ENCODE measurements at regions not wholly inside any gene's neighbourhood (a gene's known extent, or its start where the extent isn't known, plus 50 kb on each side); places are given as distances from the start of the nearest gene placed in this dataset.

DNA sequence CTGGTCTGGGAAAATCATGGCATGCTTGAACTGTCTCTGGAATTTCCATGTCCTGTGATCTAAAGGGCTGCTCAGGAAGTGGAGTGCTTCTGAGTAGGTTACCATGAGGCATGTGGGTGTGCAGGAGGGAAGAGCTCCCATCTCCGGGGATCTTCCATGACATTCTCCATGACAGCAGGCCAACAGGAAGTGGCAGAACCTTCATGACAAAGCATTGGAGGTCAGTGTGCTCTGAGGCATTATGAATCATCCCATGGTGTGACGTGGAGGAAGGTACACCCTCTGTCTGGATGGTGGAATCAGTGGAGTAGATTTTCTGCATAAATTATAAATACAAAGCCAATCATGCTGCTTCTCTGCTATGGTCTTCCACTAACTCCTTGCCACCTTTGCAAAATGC, 139.6 kb upstream of the E2F8 start:
- H3K36me3 ChIP-seq: no peaks in the 10 kb centered on the region
- H3K9me3 ChIP-seq: no peaks in the 10 kb centered on the region
- peak in 1 of 2 donors; percentile 81 for ATAC-seq (ENCODE audit: low FRiP score in 2 of 2)
- no peaks in the 10 kb centered on the region for H3K27me3 ChIP-seq
- H3K4me3 ChIP-seq: no peak overlapping the region
- peaks cover 0 to 3% (median 0%) of the 10 kb centered on the region in 4 donors for H3K4me1 ChIP-seq
- no peak overlapping the region for H3K27ac ChIP-seq
- no peak for DNase-seq
- WGBS, 2 donors: 58 to 62% methylated on average over 2 of the region's 2 CpGs
- TF ChIP-seq POLR2AphosphoS5 (IDR thresholded peaks at IDR 0.05) (no peak), EP300 (IDR thresholded peaks at IDR 0.05) (no peak), CTCF (IDR thresholded peaks at IDR 0.05) (no peak), POLR2A (IDR thresholded peaks at IDR 0.05) (no peak)

DNA sequence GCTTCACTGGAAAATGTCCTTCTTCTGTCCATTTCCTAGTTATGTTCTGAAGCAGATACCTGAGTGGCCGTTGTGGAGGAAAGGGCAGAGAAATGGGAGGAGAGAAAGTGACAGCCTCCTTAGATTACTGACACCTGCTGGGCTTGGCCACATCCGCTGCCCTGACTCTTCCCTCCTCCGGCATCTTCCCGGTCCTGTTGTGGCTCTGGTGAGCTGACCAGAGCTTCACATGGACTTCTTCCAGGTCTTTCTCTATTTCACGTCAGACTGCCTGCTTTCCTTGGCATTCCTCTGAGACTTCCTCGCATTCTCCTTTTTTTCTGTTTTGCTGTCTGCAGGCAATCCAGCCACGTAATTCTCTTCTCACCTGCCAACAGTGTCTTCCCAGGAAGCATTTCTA, 138.7 kb upstream of the E2F8 start:
- TF ChIP-seq CTCF (IDR thresholded peaks at IDR 0.05): no peak
- 78 to 87% methylated on average over 7 of the region's 7 CpGs for WGBS, 2 donors

DNA sequence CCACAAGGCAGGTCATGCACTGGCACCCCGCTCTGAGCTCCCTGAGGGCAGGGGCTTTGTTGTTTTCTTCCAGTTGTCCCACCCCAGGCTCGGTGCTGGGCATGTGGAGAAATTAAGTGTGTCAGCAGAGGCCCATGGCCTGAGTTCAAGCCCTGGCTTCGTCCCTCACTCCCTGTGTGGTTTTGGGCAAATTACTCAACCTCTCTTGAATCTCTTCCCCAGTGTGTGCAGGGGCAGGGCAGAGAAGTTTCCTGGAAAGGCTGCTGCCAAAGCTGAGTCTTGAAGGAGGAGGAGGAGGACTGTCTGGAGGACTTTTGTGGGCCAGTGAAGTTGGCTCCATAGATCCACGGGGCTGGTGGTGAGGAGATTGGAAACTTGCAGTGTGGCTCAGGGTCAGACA, 138.1 kb upstream of the E2F8 start:
- no peak for TF ChIP-seq EP300 (IDR thresholded peaks at IDR 0.05)
- no peak for TF ChIP-seq CTCF (IDR thresholded peaks at IDR 0.05)
- TF ChIP-seq POLR2A (IDR thresholded peaks at IDR 0.05): no peak
- no peak for TF ChIP-seq POLR2AphosphoS5 (IDR thresholded peaks at IDR 0.05)
- ATAC-seq (ENCODE audit: low FRiP score in 2 of 2) (peak in 1 of 2 donors; percentile 57), DNase-seq (no peak)
- no peaks in the 10 kb centered on the region for H3K27me3 ChIP-seq
- no peak overlapping the region for H3K4me3 ChIP-seq
- no peak overlapping the region for H3K27ac ChIP-seq
- H3K9me3 ChIP-seq: no peaks in the 10 kb centered on the region
- whole genome bisulfite sequencing, 2 donors: 80 to 82% methylated on average over 3 to 4 of the region's 4 CpGs
- no peaks in the 10 kb centered on the region for H3K36me3 ChIP-seq
- peaks cover 0 to 3% (median 0%) of the 10 kb centered on the region in 4 donors for H3K4me1 ChIP-seq

More for the DNA sequence above, 138.7 kb upstream of the E2F8 start:
- Histone ChIP-seq H3K27me3 (no peaks in the 10 kb centered on the region), H3K4me3 (no peak overlapping the region), H3K27ac (no peak overlapping the region), H3K9me3 (no peaks in the 10 kb centered on the region), H3K36me3 (no peaks in the 10 kb centered on the region), H3K4me1 (peaks cover 0 to 3% (median 0%) of the 10 kb centered on the region in 4 donors)
- ATAC-seq (ENCODE audit: low FRiP score in 2 of 2) (no peak), DNase-seq (no peak)

DNA sequence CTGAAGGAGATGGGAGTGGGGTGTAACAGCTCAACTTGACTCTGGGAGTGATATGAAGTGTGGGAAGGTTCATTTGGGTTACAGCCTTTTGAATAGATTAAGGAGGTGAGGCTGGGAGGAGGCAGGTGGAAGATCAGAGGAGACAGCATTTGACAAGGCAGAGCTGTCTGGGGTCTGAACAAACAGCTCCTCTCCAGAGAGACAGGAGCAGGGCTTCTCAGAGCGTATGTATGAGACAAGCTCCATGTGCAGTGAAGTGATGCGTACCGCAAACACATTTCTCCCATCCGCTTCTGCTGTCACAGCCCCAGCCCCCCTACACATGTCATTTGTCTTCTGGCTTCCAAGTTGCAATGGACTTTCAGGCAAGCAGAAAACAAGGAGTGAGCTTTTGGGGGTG, 137.1 kb upstream of the E2F8 start:
- Histone ChIP-seq H3K9me3 (no peaks in the 10 kb centered on the region), H3K27ac (no peak overlapping the region), H3K36me3 (no peaks in the 10 kb centered on the region), H3K4me3 (no peak overlapping the region), H3K27me3 (no peaks in the 10 kb centered on the region), H3K4me1 (peaks cover 0 to 3% (median 0%) of the 10 kb centered on the region in 4 donors)
- ATAC-seq (ENCODE audit: low FRiP score in 2 of 2) (no peak), DNase-seq (no peak)
- 91 to 98% methylated on average over 4 of the region's 4 CpGs for WGBS, 2 donors
- TF ChIP-seq POLR2A (IDR thresholded peaks at IDR 0.05): no peak
- TF ChIP-seq EP300 (IDR thresholded peaks at IDR 0.05): no peak
- TF ChIP-seq CTCF (IDR thresholded peaks at IDR 0.05): no peak
- TF ChIP-seq POLR2AphosphoS5 (IDR thresholded peaks at IDR 0.05): no peak

DNA sequence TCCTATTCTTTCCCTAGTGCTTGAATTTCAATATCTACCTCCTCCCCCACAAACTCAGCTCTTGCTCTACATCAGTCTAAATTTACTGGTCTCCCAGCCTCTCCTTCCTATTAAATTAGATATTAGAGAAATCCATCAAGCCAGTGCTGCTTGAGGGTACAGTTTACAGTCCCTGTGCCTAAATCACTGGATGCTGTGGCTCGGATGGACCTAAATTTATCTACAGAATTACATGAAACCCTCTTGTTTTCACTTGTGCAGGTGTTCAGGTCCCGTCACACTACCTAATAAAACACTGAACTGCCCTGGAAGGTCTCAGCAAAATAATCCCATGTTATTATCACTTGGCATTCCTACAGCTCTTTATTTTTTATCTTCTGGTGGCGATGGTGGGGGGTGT, 134.7 kb upstream of the E2F8 start:
- Histone ChIP-seq H3K9me3 (no peaks in the 10 kb centered on the region), H3K4me1 (peaks cover 0 to 5% (median 0%) of the 10 kb centered on the region in 4 donors), H3K27ac (no peak overlapping the region), H3K27me3 (no peaks in the 10 kb centered on the region), H3K4me3 (no peak overlapping the region), H3K36me3 (no peaks in the 10 kb centered on the region)
- ATAC-seq (ENCODE audit: low FRiP score in 2 of 2) (no peak), DNase-seq (no peak)
- no peak for TF ChIP-seq POLR2AphosphoS5 (IDR thresholded peaks at IDR 0.05)
- no peak for TF ChIP-seq CTCF (IDR thresholded peaks at IDR 0.05)
- TF ChIP-seq POLR2A (IDR thresholded peaks at IDR 0.05): no peak
- no peak for TF ChIP-seq EP300 (IDR thresholded peaks at IDR 0.05)
- 83 to 89% methylated on average over 3 of the region's 3 CpGs for WGBS, 2 donors

All from upper lobe of left lung (tissue), 6 donors.